ENCODE measurements at regions not wholly inside any gene's neighbourhood (a gene's known extent, or its start where the extent isn't known, plus 50 kb on each side); places are given as distances from the start of the nearest gene placed in this dataset.

- TF ChIP-seq CTCF (IDR thresholded peaks at IDR 0.05) (no peak), POLR2A (IDR thresholded peaks at IDR 0.05) (no peak)
These were observed 83.6 kb downstream of the IRF8 start for GRCh38 chr16:85982563-85982939.

All from lower leg skin (tissue), 3 donors.